Neuronal stem cell (in vitro differentiated cells): ENCODE measurements at regions not wholly inside any gene's neighbourhood (a gene's known extent, or its start where the extent isn't known, plus 50 kb on each side); places are given as distances from the start of the nearest gene placed in this dataset.

Experiments used
- DNase-seq: peaks from one replicate; pipeline ENCODE4 v3.0.0-alpha.2; 2013; ENCODE audit warnings: low spot score
- H2AFZ ChIP-seq: one replicate; pipeline ENCODE4 v1.6.1; 2013; ENCODE audit warnings: mild to moderate bottlenecking, low read length, inconsistent platforms
- H2AK5ac ChIP-seq: 2 replicates; pipeline ENCODE4 v1.6.1; 2013; ENCODE audit warnings: low read depth, mild to moderate bottlenecking, inconsistent platforms, low read length, moderate library complexity, mixed read lengths
- H2BK120ac ChIP-seq: 2 replicates; pipeline ENCODE4 v1.6.1; 2013; ENCODE audit warnings: low read depth, mild to moderate bottlenecking, inconsistent platforms, low read length, moderate library complexity, mixed read lengths
- H2BK12ac ChIP-seq: one replicate; pipeline ENCODE4 v1.6.1; 2013; ENCODE audit warnings: low read length, inconsistent platforms
- H2BK15ac ChIP-seq: 2 replicates; pipeline ENCODE4 v1.6.1; 2013; ENCODE audit warnings: mild to moderate bottlenecking, low read length, inconsistent platforms, mixed read lengths
- H2BK5ac ChIP-seq: one replicate; pipeline ENCODE4 v1.6.1; 2013; ENCODE audit warnings: inconsistent platforms, mild to moderate bottlenecking, low read length, moderate library complexity
- H3K14ac ChIP-seq: one replicate; pipeline ENCODE4 v1.6.1; 2013; ENCODE audit warnings: low read length, inconsistent platforms
- H3K18ac ChIP-seq: 2 replicates; pipeline ENCODE4 v1.6.1; 2013; ENCODE audit warnings: low read length, inconsistent platforms
- H3K23ac ChIP-seq: 2 replicates; pipeline ENCODE4 v1.6.1; 2013; ENCODE audit warnings: low read depth, mild to moderate bottlenecking, mixed read lengths, low read length, inconsistent platforms; ENCODE audit not compliant: poor library complexity
- H3K27ac ChIP-seq: replicated peaks from 3 replicates; pipeline ENCODE4 v1.5.1; 2013; ENCODE audit warnings: low read length, inconsistent platforms
- H3K27me3 ChIP-seq, 3 experiments: 2 replicates each; pipeline ENCODE4 v1.6.1; 2013; ENCODE audit warnings: low read length in 3 of 3, mild to moderate bottlenecking in 2 of 3, inconsistent platforms in 1 of 3, low read depth in 1 of 3, mixed read lengths in 1 of 3, moderate library complexity in 1 of 3; ENCODE audit not compliant: control insufficient read depth in 3 of 3, insufficient read depth in 3 of 3
- H3K36me3 ChIP-seq, 2 donors: replicated peaks in 1 of 2; 2 replicates each; pipeline ENCODE4 v1.6.1; 2013; ENCODE audit warnings: low read length in 2 of 2; ENCODE audit not compliant: control insufficient read depth in 2 of 2, insufficient read depth in 2 of 2
- H3K4ac ChIP-seq: 2 replicates; pipeline ENCODE4 v1.6.1; 2013; ENCODE audit warnings: inconsistent platforms, mild to moderate bottlenecking, low read length, moderate library complexity
- H3K4me1 ChIP-seq, 2 donors: 1 replicate in 1 of 2; 2 replicates in 1 of 2; pipeline ENCODE4 v1.6.1; 2013; ENCODE audit warnings: low read length in 2 of 2, low read depth in 1 of 2; ENCODE audit not compliant: control insufficient read depth in 2 of 2, insufficient read depth in 1 of 2
- H3K4me2 ChIP-seq: one replicate; pipeline ENCODE4 v1.6.1; 2013; ENCODE audit warnings: mild to moderate bottlenecking, low read length, inconsistent platforms; ENCODE audit not compliant: insufficient read depth, poor library complexity, severe bottlenecking
- H3K4me3 ChIP-seq, 2 donors: 2 replicates each; pipeline ENCODE4 v1.5.1; 2013; ENCODE audit warnings: low read length in 2 of 2, mild to moderate bottlenecking in 2 of 2, inconsistent platforms in 1 of 2, moderate library complexity in 1 of 2
- H3K79me1 ChIP-seq: one replicate; pipeline ENCODE4 v1.6.1; 2013; ENCODE audit warnings: low read depth, mild to moderate bottlenecking, inconsistent platforms, low read length, moderate library complexity
- H3K9ac ChIP-seq: one replicate; pipeline ENCODE4 v1.6.1; 2013; ENCODE audit warnings: mild to moderate bottlenecking, low read depth, low read length, inconsistent platforms; ENCODE audit not compliant: poor library complexity
- H3K9me3 ChIP-seq, 2 donors: replicated peaks in 1 of 2; 2 replicates each; pipeline versions ENCODE3 to v1.6.1; 2013; ENCODE audit warnings: low read length in 2 of 2, mild to moderate bottlenecking in 2 of 2, inconsistent platforms in 1 of 2, low read depth in 1 of 2, mixed read lengths in 1 of 2, moderate library complexity in 1 of 2; ENCODE audit not compliant: control insufficient read depth in 2 of 2, insufficient read depth in 1 of 2
- H4K8ac ChIP-seq: one replicate; pipeline ENCODE4 v1.6.1; 2013; ENCODE audit warnings: low read depth, mild to moderate bottlenecking, inconsistent platforms, low read length, moderate library complexity
- H4K91ac ChIP-seq: one replicate; pipeline ENCODE4 v1.6.1; 2013; ENCODE audit warnings: low read length, low read depth, mild to moderate bottlenecking, inconsistent platforms; ENCODE audit not compliant: poor library complexity
- WGBS, 2 donors: extraction: QIAGEN DNeasy Blood & Tissue Kit; methylation state at CpG; one replicate each; pipeline ENCODE4 v1.1.7; 2013; ENCODE audit warnings: missing lambda C conversion rate in 2 of 2, mixed read lengths in 1 of 2; ENCODE audit not compliant: insufficient read length in 2 of 2, insufficient replicate concordance in 1 of 2; ENCODE audit errors: extremely low coverage in 2 of 2; 5-methylcytosine and 5-hydroxymethylcytosine counted together

DNA sequence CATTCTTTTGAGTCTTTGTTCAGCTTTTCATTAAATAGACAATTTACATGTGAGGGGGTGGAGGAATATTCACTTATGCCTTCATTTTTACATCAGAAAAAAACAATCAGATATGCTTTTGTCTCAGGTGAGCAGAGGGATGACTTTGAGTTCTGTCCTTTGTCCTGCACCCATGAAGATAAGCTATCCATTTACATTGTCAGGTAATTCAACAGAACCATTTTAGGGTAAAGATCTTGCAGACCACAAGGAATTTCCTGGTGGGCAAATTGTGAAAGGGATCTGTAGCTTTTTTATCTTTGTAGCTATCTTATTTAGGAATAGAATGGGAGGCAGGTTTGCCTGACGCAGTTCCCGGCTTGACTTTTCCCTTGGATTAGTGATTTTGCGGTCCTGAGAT is 242.7 kb upstream of the IRF2BP2 start:
- H3K4me3 ChIP-seq: no peak overlapping the region
- no peak overlapping the region for H4K8ac ChIP-seq
- no peak overlapping the region for H2AFZ ChIP-seq
- no peak overlapping the region for H2BK15ac ChIP-seq
- no peak overlapping the region for H3K14ac ChIP-seq
- H3K23ac ChIP-seq: no peak overlapping the region
- H2AK5ac ChIP-seq: no peak overlapping the region
- H3K9ac ChIP-seq: no peak overlapping the region
- no peak overlapping the region for H2BK120ac ChIP-seq
- H2BK12ac ChIP-seq: no peak overlapping the region
- no peak overlapping the region for H3K18ac ChIP-seq
- no peak overlapping the region for H2BK5ac ChIP-seq
- no peaks in the 10 kb centered on the region for H3K27me3 ChIP-seq
- no CpG with 5 or more reads among the region's 3 CpGs for WGBS, 2 donors
- H3K9me3 ChIP-seq: no peaks in the 10 kb centered on the region
- H3K27ac ChIP-seq: no peak overlapping the region
- H3K4me1 ChIP-seq: peaks cover 1 to 8% of the 10 kb centered on the region in 2 donors
- no peak overlapping the region for H3K4ac ChIP-seq
- H3K4me2 ChIP-seq: no peak overlapping the region
- no peak overlapping the region for H4K91ac ChIP-seq
- no peaks in the 10 kb centered on the region for H3K36me3 ChIP-seq
- no peaks in the 10 kb centered on the region for H3K79me1 ChIP-seq
- DNase-seq: no peak

DNA sequence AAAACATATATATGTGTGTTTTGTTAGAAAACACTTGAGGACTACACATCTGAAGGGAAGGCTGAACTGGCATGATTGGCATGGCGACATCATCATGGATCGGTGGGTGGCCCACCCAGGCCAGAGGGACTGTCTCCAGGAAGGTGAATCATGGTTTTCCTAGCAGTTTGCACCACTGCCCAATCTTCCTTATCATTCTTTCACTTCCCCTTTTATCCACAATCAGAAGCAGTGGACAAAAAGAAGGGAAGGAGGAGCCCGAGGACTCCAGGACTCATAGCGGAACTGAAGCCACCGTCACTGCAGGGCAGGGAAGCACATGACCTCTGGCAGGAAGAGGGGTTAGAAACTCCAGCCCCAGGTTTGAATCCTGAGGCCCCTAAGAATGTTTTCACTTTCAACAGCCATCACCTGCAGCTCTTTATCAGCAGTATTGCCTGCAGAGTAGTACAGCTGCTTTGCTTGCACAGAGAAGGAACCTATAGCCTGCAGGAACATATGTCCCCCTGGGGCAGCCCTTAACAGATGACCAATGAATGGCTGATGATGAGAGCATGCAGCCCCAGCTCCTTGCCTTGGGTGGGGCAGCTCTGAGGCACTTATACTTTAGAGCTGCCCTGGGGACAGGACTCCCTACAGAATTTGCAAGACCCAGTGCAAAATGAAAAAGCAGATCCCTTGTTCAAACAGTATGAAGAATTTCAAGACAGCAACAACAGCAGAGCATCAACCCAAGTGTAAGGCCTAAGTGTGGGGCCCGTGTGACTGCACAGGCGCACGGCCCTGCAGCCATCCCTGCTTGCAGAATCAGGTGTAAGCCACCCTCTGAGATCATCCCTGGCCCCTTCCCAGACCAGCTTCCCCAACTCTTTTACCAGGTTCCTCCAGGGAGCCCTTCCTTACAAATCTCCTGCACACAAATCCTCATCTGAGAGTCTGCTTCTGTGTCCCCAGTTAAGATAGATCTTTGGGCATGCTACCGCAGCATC is 241.8 kb upstream of the IRF2BP2 start:
- Histone ChIP-seq H3K27ac (no peak overlapping the region), H3K9ac (peak overlapping the region; percentile 1), H4K8ac (no peak overlapping the region), H3K27me3 (no peaks in the 10 kb centered on the region), H3K36me3 (no peaks in the 10 kb centered on the region), H3K4me3 (no peak overlapping the region), H3K4ac (no peak overlapping the region), H3K4me2 (no peak overlapping the region), H3K79me1 (no peaks in the 10 kb centered on the region), H2AFZ (peak overlapping the region; percentile 72), H2BK120ac (no peak overlapping the region), H2AK5ac (no peak overlapping the region), H3K9me3 (no peaks in the 10 kb centered on the region), H3K14ac (no peak overlapping the region), H2BK5ac (no peak overlapping the region), H3K23ac (no peak overlapping the region), H3K4me1 (peaks cover 1 to 8% of the 10 kb centered on the region in 2 donors), H2BK15ac (peak overlapping the region; percentile 12), H3K18ac (peak overlapping the region; percentile 81), H2BK12ac (no peak overlapping the region), H4K91ac (no peak overlapping the region)
- no CpG with 5 or more reads among the region's 9 CpGs for WGBS, 2 donors
- DNase-seq: no peak

DNA sequence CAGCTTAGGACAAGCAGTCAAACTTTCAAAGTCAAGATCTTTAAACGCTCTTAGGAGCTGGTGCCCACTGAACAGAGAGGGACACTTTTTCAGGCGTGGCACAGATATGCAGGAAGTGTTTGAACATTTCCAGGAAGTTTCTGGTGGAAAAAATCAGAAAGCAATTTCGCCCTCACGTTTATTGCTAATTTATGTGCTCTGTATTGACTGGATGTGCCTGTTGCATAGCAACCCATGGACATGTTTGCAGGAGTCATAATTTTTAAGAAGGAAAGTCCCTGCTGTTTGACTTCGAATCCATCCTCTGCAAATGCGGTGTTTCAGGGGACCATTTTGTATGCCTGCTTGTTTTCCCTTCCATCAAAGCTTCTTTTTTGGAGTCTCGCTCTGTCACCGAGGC is 239.9 kb upstream of the IRF2BP2 start:
- Histone ChIP-seq H3K4me1 (peaks cover 1 to 8% of the 10 kb centered on the region in 2 donors), H4K8ac (no peak overlapping the region), H2BK12ac (no peak overlapping the region), H3K18ac (no peak overlapping the region), H3K79me1 (no peaks in the 10 kb centered on the region), H3K9ac (no peak overlapping the region), H3K23ac (no peak overlapping the region), H3K4me2 (no peak overlapping the region), H3K36me3 (no peaks in the 10 kb centered on the region), H2AFZ (no peak overlapping the region), H2BK120ac (no peak overlapping the region), H3K4ac (no peak overlapping the region), H3K9me3 (no peaks in the 10 kb centered on the region), H4K91ac (no peak overlapping the region), H3K27ac (no peak overlapping the region), H3K4me3 (no peak overlapping the region), H2AK5ac (no peak overlapping the region), H3K27me3 (no peaks in the 10 kb centered on the region), H2BK5ac (no peak overlapping the region), H2BK15ac (no peak overlapping the region), H3K14ac (no peak overlapping the region)
- WGBS, 2 donors: no CpG with 5 or more reads among the region's 8 CpGs
- DNase-seq: no peak

DNA sequence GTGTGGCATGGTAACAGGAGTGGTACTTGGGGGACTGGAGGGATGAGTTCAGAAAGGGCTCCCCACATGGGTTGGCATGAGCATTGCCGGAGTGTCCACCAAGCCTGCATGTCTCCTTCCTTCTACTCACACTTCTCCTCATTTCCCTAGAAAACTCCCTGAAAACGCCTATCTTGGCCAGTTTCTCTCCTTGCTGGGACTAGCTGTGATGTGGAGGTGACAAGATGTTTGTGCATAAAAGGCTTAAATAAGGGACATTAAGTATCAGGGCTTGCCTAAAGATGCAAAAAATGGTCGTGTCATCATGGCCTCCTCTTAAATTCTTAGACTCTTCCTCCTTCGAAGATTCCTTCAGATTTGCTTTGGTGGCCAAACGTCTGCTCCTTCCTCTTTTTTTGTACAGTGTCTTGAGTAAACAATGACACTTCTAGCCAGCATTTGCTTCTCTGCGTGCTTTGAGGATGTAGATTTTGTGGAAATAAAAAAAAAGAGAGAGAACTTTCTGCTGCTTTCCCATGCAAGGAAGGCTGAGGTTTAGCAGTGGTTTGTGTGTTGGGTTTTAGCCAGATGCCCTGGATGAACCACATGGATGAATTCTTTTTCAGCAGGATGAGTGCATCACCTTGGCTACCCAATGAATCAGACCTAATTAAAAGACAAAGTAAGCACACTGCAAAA is 239.1 kb upstream of the IRF2BP2 start:
- no CpG with 5 or more reads among the region's 6 CpGs for WGBS, 2 donors
- Histone ChIP-seq H3K14ac (no peak overlapping the region), H4K8ac (no peak overlapping the region), H3K27me3 (no peaks in the 10 kb centered on the region), H4K91ac (no peak overlapping the region), H3K23ac (no peak overlapping the region), H3K4me1 (peaks cover 1 to 10% of the 10 kb centered on the region in 2 donors), H2BK12ac (no peak overlapping the region), H3K18ac (no peak overlapping the region), H3K4me3 (no peak overlapping the region), H2BK120ac (no peak overlapping the region), H2BK15ac (no peak overlapping the region), H3K79me1 (no peaks in the 10 kb centered on the region), H3K4me2 (no peak overlapping the region), H3K9ac (no peak overlapping the region), H3K4ac (no peak overlapping the region), H3K9me3 (no peaks in the 10 kb centered on the region), H3K27ac (no peak overlapping the region), H2BK5ac (no peak overlapping the region), H2AK5ac (no peak overlapping the region), H2AFZ (peak overlapping the region; percentile 3), H3K36me3 (no peaks in the 10 kb centered on the region)
- DNase-seq: no peak
